IPS DF 6.9 (cell line): ENCODE measurements at regions not wholly inside any gene's neighbourhood (a gene's known extent, or its start where the extent isn't known, plus 50 kb on each side); places are given as distances from the start of the nearest gene placed in this dataset.

Experiments
- DNase-seq: peaks from one replicate; pipeline ENCODE4 v3.0.0-alpha.2; 2013; ENCODE audit warnings: low read depth, low spot score
- H3K27ac ChIP-seq: one replicate; pipeline ENCODE4 v1.5.1; 2013; ENCODE audit warnings: low read length, control low read depth
- H3K27me3 ChIP-seq: 2 replicates; pipeline ENCODE4 v1.6.1; 2013; ENCODE audit warnings: mild to moderate bottlenecking, low read length; ENCODE audit not compliant: control insufficient read depth, insufficient read depth
- H3K36me3 ChIP-seq: 2 replicates; pipeline ENCODE4 v1.6.1; 2013; ENCODE audit warnings: low read length; ENCODE audit not compliant: control insufficient read depth, insufficient read depth
- H3K4me1 ChIP-seq: 2 replicates; pipeline ENCODE4 v1.6.1; 2013; ENCODE audit warnings: low read length; ENCODE audit not compliant: control insufficient read depth, insufficient read depth
- H3K4me3 ChIP-seq: 2 replicates; pipeline ENCODE4 v1.5.1; 2013; ENCODE audit warnings: mild to moderate bottlenecking, low read length
- H3K9me3 ChIP-seq: 2 replicates; pipeline ENCODE4 v1.6.1; 2013; ENCODE audit warnings: low read length, inconsistent platforms; ENCODE audit not compliant: control insufficient read depth, insufficient read depth
- WGBS: extraction: QIAGEN DNeasy Blood & Tissue Kit; methylation state at CpG from one replicate; pipeline ENCODE4 v1.1.7; 2013; ENCODE audit warnings: mixed read lengths, missing lambda C conversion rate; ENCODE audit not compliant: insufficient read length, insufficient coverage; 5-methylcytosine and 5-hydroxymethylcytosine counted together

DNA sequence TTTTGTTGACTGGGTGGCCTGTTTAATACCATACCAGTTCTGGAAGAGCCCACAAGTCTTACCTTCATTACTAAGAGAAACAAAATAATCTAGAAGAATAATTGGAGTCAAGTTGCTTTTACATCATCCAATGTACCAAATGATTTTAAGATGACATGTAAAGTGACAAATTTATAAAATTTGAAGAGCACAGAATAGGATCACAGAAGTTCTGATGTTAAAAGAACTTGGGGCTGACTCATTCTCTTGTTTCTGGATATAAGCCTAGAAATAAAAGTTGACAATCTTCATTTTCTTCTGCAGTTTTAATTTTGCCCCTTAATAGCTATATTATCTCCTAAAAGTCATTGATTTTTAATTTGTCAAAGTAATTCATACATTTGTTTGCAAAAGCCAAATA, 317.5 kb upstream of the MARCKS start:
- DNase-seq = no peak
- no peaks in the 10 kb centered on the region for H3K27me3 ChIP-seq
- no peak overlapping the region for H3K27ac ChIP-seq
- H3K4me3 ChIP-seq = no peak overlapping the region
- H3K9me3 ChIP-seq = no peaks in the 10 kb centered on the region
- no peaks in the 10 kb centered on the region for H3K36me3 ChIP-seq
- no peaks in the 10 kb centered on the region; the same call in 1 of the 2 replicates for H3K4me1 ChIP-seq

DNA sequence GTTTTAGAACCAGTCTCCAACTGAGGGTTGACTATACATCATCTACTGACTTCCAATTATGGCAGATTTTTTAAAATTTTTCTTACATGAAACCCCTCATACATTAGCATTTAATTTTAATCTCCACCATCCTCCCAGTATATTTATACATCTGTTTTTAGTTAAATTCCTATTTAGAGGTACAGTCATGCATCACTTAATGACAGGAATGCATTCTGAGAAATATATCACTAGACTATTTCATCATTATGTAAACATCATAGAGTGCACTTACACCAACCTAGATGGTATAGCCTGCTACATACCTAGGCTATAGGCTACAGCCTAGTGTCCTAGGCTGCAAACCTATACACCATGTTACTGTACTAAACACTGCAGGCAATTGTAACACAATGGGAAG, 316.7 kb upstream of the MARCKS start:
- H3K4me3 ChIP-seq = no peak overlapping the region
- no peaks in the 10 kb centered on the region for H3K27me3 ChIP-seq
- no peaks in the 10 kb centered on the region for H3K36me3 ChIP-seq
- no peak for DNase-seq
- no peaks in the 10 kb centered on the region; the same call in 1 of the 2 replicates for H3K4me1 ChIP-seq
- no peak overlapping the region for H3K27ac ChIP-seq
- H3K9me3 ChIP-seq = no peaks in the 10 kb centered on the region

DNA sequence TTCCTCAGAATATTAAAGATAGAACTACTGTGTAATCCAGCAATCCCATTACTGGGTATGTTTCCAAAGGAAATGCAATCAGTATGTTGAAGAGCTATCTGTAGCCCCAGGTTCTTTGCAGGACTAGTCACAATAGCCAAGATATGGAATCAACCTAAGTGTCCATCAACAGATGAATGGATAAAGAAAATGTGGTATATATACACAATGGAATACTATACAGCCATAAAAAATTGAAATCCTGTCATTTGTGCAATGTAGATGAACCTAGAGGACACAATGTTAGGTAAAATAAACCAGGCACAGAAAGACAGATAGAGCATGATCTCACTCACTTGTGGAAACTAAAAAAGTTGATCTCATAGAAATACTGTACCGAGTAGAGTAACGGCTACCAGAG, 306.0 kb upstream of the MARCKS start:
- no peaks in the 10 kb centered on the region for H3K27me3 ChIP-seq
- H3K27ac ChIP-seq = no peak overlapping the region
- DNase-seq = no peak
- WGBS = no CpG with 5 or more reads among the region's 2 CpGs
- no peak overlapping the region for H3K4me3 ChIP-seq
- no peaks in the 10 kb centered on the region for H3K36me3 ChIP-seq
- no peaks in the 10 kb centered on the region for H3K9me3 ChIP-seq
- H3K4me1 ChIP-seq = no peaks in the 10 kb centered on the region

DNA sequence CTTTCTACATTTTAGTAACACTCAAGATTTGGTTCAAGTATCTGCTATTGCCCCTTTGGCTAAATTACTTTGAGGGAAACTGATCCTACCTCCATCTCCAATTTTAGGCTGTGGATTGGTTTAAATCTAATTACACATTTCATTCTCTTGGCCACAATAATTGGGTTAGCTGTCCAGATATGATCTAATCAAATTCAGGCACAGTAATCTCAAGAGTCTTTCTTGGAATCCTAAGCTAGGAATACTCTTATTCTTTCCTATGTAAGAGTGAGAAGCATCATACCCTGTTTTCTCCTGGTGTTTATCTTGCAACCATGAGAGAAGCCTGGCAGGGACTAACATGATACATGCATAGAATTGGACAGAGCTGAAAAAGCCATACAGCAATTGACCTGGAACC, 300.4 kb upstream of the MARCKS start:
- Histone ChIP-seq H3K27ac (no peak overlapping the region), H3K9me3 (no peaks in the 10 kb centered on the region), H3K27me3 (no peaks in the 10 kb centered on the region), H3K4me3 (no peak overlapping the region), H3K4me1 (no peaks in the 10 kb centered on the region), H3K36me3 (no peaks in the 10 kb centered on the region)
- DNase-seq = no peak

DNA sequence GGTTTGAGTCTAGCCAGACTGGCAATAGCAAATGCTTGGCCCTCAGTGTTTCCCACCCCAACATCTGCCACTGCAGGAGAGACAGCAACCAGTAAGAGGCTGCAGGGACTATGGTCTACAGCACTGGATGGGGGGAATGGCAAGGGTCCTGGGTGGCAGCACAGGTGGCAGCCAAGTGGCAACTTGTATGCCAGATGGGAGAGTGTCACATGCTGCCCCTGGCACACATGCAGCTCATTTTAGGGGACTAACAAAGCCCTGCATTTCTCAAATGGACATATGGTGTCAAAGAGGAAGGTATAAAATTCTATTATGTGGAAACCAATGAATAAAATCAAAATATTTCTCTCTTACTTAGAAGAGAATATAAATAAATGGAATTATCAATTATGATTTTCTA, 298.7 kb upstream of the MARCKS start:
- Histone ChIP-seq H3K9me3 (no peaks in the 10 kb centered on the region), H3K4me3 (no peak overlapping the region), H3K27me3 (no peaks in the 10 kb centered on the region), H3K36me3 (no peaks in the 10 kb centered on the region), H3K4me1 (no peaks in the 10 kb centered on the region), H3K27ac (no peak overlapping the region)
- no peak for DNase-seq

DNA sequence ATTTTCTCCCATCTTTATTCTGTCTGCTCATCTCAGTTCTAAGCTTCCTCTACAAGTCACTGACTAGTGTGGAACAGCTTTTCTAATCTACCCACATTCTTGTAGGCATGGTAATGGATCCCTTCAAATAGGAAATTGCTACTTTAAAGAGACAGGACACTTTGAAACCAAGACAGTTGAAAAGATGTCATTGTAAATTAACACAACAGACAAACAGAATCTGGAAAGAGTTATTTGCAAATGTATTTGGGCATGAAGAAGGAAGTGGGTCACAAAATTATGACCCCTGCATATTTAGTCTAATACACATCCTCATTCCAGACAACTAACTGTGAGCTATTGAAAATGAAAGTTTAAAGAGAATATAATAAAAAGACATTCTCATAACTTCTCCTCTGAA, 298.2 kb upstream of the MARCKS start:
- Histone ChIP-seq H3K4me3 (no peak overlapping the region), H3K4me1 (no peaks in the 10 kb centered on the region), H3K9me3 (no peaks in the 10 kb centered on the region), H3K27ac (no peak overlapping the region), H3K27me3 (no peaks in the 10 kb centered on the region), H3K36me3 (no peaks in the 10 kb centered on the region)
- DNase-seq = no peak

DNA sequence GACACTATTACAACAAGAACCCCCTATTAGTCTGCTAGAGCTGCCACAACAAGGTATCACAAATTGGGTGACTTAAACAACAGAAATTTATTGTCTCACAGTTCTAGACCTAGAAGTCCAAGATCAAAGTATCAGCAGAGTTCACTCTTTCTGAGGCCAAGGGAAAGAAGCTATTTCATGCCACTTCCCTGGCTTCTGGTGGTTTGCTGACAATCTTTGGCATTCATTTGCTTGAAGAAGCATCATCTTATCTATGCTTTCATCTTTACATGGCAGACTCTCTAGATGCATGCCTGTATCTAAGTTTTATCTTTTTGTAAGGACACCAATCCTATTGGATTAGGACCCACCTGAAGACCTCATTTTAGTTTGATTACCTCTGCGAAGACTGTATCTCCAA, 296.8 kb upstream of the MARCKS start:
- Histone ChIP-seq H3K27me3 (no peaks in the 10 kb centered on the region), H3K4me1 (peaks cover 4% of the 10 kb centered on the region; the same call in 1 of the 2 replicates), H3K36me3 (no peaks in the 10 kb centered on the region), H3K9me3 (no peaks in the 10 kb centered on the region), H3K4me3 (no peak overlapping the region), H3K27ac (no peak overlapping the region)
- WGBS = no CpG with 5 or more reads among the region's 1 CpG
- DNase-seq = no peak

DNA sequence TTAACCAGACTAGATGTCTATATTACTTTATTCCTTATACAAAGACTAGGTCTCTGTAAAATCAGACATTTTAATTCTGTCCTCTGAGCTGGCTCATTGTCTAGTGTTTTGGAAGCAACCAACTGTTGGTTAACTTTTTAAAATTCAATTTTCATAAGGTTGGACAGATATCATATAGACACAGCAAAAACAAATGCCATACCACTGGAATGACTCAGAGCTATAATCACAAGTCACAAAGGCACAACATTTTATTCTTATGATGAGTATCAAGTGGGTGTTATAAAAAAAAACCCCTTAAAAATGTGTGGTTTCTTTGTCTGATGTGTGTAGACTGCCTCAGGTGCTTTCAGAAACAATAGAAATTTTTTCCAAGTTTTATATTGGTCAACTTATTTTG, 296.2 kb upstream of the MARCKS start:
- no peak for DNase-seq
- peaks cover 4% of the 10 kb centered on the region; the same call in 1 of the 2 replicates for H3K4me1 ChIP-seq
- no peak overlapping the region for H3K4me3 ChIP-seq
- H3K27me3 ChIP-seq = no peaks in the 10 kb centered on the region
- H3K9me3 ChIP-seq = no peaks in the 10 kb centered on the region
- H3K27ac ChIP-seq = no peak overlapping the region
- H3K36me3 ChIP-seq = no peaks in the 10 kb centered on the region

DNA sequence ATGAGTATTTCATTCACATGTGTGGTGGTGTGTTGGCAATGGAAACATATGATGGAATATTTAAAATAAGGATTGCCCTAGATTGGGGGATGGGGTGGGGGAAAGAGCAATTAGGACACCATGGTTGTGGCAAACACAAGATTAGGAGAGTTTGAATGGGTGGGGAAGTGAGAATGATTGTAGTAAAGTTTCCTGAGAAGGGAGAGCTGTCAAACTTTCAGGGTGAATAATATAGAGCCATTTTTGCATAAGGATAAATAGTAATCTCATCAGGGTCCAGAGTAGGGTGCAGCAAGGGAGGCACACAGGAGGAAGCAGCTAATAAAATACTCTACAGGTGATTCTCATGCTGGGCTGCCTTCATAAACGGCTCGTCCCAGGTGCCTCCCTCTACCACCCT, 294.9 kb upstream of the MARCKS start:
- Histone ChIP-seq H3K27me3 (no peaks in the 10 kb centered on the region), H3K36me3 (no peaks in the 10 kb centered on the region), H3K27ac (no peak overlapping the region), H3K4me3 (no peak overlapping the region), H3K4me1 (peaks cover 4% of the 10 kb centered on the region; the same call in 1 of the 2 replicates), H3K9me3 (no peaks in the 10 kb centered on the region)
- DNase-seq = no peak
- no CpG with 5 or more reads among the region's 2 CpGs for WGBS

DNA sequence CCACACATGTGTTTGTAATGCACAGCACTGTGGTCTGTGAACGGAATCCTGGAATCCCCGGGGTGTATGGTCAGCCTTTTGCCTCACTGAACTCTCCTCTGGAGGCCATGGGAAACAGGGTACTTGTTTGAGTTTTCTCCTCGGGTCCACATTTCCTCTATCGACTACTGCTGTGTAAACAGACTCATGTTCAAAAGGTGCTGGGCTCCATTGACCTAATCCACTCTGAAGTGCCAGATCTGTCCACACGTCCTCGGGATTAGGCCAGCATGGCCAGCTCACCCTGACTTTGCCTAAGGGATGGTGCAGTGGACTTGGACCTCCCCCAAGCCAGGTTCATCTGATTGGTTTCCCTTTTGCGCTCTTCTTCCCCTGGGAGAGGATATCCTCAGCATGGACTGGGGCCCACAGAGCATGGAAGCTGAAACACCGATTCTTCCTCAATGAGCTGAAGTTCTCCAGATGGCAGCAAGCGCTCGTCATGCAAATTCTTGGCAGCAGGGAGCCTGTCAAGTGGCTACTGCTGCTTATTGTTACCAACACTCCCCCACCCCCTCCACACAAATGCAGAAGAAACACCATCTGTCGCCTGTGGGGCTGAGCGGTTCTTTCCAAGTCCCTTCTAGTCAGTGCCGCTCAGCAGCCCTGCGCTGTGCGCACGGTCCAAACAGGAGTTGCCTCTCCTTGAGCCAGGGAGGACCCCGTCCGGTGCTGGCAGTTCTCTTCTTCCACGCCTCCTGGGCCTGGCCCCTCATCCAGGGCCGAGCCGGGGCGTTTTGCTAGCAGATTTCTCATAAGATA, 292.6 kb upstream of the MARCKS start:
- Histone ChIP-seq H3K9me3 (no peaks in the 10 kb centered on the region), H3K4me3 (no peak overlapping the region), H3K27ac (no peak overlapping the region), H3K4me1 (peaks cover 4% of the 10 kb centered on the region; the same call in 1 of the 2 replicates), H3K27me3 (no peaks in the 10 kb centered on the region), H3K36me3 (no peaks in the 10 kb centered on the region)
- no CpG with 5 or more reads among the region's 22 CpGs for WGBS
- DNase-seq = peak; percentile 79

DNA sequence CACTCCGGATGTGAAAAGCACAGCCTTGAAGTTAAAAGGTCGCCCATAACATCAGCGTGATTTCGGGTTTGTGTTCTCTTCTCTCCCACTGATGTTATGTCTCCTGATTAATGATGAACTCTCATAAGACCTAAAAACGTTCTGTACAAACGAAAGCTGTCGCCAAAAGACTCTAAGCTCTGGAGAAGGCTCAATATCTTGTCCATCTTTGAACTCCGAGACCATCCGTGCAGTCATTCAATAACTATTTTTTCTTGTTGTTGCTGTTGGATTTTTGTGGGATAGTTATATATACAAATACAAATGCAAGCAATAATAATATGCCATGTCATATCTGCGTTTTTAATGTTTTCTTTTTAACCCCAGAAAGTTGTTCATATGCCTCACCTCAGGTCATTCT, 291.8 kb upstream of the MARCKS start:
- no CpG with 5 or more reads among the region's 10 CpGs for WGBS
- H3K4me3 ChIP-seq = no peak overlapping the region
- no peaks in the 10 kb centered on the region for H3K27me3 ChIP-seq

More for the DNA sequence above, 291.8 kb upstream of the MARCKS start:
- DNase-seq = no peak
- no peaks in the 10 kb centered on the region for H3K36me3 ChIP-seq
- no peaks in the 10 kb centered on the region for H3K9me3 ChIP-seq
- H3K4me1 ChIP-seq = peaks cover 4% of the 10 kb centered on the region; the same call in 1 of the 2 replicates
- no peak overlapping the region for H3K27ac ChIP-seq
